LNCaP clone FGC (cell line): ENCODE measurements at regions not wholly inside any gene's neighbourhood (a gene's known extent, or its start where the extent isn't known, plus 50 kb on each side); places are given as distances from the start of the nearest gene placed in this dataset.

Source experiments
- DNase-seq: peaks from one replicate; pipeline ENCODE4 v3.0.0-alpha.2; 2011; ENCODE audit warnings: low read depth
- H3K4me3 ChIP-seq: 2 replicates; pipeline ENCODE4 v1.5.1; 2011; ENCODE audit warnings: mild to moderate bottlenecking, low read depth, low read length, control low read depth
- TF ChIP-seq, protein P1 (sequence below): IDR thresholded peaks from 2 replicates; pipeline ENCODE4 v1.5.1; 2012; ENCODE audit warnings: mild to moderate bottlenecking; ENCODE audit not compliant: control insufficient read depth, insufficient read depth; ENCODE audit errors: extremely low read depth

DNA sequence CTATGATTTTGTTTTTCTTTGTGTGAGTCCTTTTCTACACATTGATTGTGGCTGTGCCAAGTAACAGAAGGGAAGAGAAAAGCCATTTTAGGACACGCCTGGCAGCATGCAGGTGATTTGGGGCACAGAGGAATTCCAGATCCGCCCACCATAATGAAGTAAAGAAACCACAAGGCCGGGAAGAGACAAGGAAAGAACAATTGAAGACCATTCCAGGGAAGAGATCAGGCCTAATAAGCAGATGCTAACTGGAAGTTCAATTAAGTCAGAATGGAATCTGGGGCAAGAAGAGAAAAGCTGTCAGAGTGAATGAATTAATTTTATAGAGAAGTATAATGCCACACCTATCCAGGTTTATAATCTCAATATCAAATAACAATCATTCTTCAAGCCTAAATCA is 110.2 kb upstream of the ISL1 start:
- H3K4me3 ChIP-seq, result no peak overlapping the region
- TF ChIP-seq, protein P1, sequence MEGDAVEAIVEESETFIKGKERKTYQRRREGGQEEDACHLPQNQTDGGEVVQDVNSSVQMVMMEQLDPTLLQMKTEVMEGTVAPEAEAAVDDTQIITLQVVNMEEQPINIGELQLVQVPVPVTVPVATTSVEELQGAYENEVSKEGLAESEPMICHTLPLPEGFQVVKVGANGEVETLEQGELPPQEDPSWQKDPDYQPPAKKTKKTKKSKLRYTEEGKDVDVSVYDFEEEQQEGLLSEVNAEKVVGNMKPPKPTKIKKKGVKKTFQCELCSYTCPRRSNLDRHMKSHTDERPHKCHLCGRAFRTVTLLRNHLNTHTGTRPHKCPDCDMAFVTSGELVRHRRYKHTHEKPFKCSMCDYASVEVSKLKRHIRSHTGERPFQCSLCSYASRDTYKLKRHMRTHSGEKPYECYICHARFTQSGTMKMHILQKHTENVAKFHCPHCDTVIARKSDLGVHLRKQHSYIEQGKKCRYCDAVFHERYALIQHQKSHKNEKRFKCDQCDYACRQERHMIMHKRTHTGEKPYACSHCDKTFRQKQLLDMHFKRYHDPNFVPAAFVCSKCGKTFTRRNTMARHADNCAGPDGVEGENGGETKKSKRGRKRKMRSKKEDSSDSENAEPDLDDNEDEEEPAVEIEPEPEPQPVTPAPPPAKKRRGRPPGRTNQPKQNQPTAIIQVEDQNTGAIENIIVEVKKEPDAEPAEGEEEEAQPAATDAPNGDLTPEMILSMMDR, result no peak
- DNase-seq, result no peak

DNA sequence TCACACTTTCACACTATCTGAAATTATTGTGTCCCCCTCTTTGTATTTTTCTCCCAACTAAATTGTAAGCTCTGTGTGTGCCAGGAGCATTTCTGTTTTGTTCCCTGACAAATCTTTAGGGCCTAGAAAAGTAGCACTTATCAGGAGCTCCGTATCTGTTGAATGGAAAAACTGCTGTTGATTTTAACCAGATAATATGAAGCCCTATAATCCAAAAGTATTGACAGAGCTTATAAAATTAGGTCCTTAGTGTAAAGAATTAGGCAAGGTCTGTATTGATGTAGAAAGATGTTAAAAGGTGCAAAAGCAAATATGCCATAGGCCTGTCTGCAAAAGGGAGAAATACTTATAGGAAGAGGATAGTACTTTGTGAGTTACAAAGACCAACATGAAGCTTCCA is 109.4 kb upstream of the ISL1 start:
- no peak overlapping the region for H3K4me3 ChIP-seq
- DNase-seq, result no peak
- TF ChIP-seq, protein P1, result no peak

DNA sequence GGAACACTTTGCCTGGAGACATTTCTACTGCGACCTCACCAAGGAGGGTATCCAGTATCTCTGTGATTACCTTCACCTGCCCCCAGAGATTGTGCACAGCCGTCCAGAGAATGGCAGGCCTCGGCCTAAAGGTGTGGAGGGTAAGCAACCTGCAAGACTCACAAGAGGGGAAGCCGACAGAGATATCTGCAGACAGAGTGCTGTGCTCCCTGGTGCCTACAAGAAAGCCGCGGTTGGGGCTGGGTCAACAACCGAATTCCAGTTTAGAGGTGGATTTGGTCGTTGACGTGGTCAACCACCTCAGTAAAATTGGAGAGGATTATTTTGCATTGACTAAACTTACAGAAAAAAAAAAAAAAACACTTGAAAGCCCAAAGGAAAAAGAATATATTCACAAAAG is 107.8 kb upstream of the ISL1 start:
- TF ChIP-seq, protein P1, result no peak
- no peak for DNase-seq
- no peak overlapping the region for H3K4me3 ChIP-seq

DNA sequence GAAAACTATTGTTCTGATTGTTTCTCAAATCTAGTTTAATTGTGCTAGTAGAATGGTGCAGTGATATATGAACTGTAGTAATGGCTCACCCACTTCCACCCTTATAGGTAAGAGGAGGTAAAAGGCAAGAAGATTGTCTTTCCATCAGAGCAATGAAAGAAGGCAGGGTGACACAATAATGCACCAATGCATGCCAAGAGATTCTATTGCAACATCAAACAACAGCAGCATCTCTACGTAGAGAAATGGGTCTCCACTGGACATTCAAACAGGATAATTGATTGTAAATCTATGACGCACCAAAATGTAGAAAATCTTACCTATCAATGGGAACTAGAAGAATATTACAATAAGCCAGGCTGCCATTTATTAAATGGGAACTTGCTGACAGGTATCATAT is 107.0 kb upstream of the ISL1 start:
- TF ChIP-seq, protein P1, result no peak
- H3K4me3 ChIP-seq, result no peak overlapping the region
- no peak for DNase-seq

DNA sequence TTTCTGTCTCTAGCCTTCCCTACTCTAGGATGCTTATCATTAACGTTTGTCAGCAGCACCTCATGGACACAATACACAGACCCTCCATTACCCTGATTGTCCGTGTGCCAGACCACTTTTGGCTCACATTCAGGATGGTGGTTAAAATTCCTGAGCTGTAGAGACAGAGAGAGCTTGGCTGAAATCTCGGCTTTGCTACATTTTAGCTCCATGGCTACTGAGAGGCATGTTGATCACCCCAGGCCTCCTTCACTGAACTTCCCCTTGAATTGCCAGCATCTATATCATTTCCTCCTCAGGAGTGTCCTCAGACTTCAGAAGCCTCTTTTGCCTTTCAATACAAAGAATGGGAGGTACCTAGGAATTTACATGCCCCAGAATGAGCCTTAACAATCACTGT is 104.7 kb upstream of the ISL1 start:
- no peak overlapping the region for H3K4me3 ChIP-seq
- TF ChIP-seq, protein P1, result no peak
- DNase-seq, result no peak

DNA sequence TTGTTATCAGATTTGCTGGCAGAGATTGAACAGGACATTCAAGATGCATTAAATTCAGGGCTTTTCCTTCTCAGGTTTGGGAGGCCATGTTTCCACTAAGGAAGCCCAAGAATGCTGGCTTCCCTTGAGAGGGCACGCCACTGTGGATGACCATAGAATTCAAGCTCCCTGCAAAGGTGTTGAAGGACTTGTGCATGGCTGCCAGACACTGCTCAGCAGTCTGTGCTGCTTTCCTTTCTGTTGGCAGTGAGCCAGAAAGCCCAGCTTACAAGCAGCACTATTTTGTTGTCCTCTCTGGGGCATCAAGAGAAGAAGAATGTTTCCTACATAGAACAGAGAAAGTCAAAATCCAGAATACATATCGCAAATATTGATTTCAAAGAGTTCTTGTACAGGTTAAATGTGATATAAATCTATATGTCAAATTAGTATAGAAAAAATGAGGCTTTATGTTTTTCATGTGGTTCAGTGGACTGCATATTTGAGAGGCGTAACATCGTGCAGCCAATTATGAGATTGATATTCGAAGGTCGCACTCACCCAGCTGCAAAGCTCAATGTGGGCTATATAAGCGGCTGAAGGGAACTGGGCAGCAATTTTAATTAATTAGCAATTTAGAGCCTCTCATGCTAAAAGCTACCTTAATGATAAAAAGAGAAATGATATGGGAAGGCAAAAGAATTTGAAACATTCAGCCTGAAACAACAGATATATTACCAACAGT is 103.1 kb upstream of the ISL1 start:
- no peak overlapping the region for H3K4me3 ChIP-seq
- DNase-seq, result no peak
- TF ChIP-seq, protein P1, result no peak

DNA sequence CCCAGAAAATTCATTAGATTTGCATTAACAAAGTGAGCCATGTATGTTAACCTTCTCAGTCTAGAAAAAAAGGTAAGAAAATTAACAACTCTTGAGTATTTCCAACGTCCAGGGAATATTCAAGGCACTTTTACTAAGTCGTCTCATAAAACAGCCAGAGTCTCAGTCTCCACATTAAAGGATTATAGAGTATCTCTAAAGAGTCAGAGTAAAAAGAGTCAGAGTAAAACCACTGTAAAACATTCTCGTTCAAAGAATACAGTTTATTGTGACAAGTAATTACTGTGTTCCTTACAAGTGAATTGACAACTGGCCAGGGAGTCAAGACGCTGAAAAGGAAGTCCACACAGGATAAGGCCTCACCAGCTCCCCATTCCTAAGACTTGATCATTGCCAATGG is 97.2 kb upstream of the ISL1 start:
- no peak overlapping the region for H3K4me3 ChIP-seq
- TF ChIP-seq, protein P1, result no peak
- DNase-seq, result no peak
